ENCODE measurements at regions not wholly inside any gene's neighbourhood (a gene's known extent, or its start where the extent isn't known, plus 50 kb on each side); places are given as distances from the start of the nearest gene placed in this dataset.

DNA sequence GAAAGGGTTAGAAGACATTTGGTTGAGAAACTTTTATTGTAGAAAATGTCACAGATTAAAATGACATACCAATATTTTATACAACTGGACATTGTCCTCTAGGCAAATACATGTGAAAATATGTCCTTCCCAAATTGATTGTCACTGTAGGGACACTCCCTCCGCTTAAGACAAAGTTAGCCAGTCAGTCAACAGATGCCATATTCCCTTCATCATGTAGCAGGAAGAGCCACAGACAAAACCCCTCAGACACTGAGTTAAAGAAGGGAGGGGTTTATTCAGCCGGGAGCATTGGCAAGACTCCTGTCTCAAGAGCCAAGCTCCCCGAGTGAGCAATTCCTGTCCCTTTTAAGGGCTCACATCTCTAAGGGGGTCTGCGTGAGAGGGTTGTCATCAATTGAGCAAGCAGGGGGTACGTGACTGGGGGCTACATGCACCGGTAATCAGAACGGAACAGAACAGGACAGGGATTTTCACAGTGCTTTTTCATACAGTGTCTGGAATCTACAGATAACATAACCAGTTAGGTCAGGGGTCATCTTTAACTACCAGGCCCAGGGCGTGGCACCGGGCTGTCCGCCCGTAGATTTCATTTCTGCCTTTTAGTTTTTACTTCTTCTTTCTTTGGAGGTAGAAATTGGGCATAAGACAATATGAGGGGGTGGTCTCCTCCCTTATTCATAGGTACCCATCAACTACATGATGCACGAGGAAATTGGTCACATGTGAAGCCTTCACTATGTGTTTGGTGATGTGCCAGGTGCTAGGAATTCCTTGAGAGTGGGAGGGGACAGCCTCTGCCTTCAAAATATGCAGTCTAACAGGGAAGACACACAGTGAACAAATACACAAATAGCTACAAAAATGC lies 155.7 kb upstream of the CDYL start:
- no peak for DNase-seq (ENCODE audit: low read depth in 4 of 4, low spot score in 3 of 4)

DNA sequence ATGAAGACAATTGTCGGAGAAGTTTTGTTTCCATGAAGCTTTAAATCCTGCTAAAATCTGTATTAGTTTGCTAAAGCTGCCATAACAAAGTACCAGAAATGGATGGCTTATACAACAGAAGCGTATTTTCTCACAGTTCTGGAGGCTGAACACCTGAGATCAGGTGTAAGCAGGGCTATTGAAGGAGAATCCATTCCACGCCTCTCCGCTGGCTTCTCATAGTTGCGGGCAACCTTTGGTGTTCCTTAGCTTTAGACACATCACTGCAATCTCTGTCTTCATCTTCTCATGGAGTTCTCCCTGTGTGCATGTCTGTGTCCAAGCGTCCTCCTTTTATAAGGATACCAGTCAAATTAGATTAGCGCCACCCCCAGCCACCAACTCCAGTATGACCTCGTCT lies 159.9 kb upstream of the CDYL start:
- no peak for DNase-seq (ENCODE audit: low read depth in 4 of 4, low spot score in 3 of 4)

DNA sequence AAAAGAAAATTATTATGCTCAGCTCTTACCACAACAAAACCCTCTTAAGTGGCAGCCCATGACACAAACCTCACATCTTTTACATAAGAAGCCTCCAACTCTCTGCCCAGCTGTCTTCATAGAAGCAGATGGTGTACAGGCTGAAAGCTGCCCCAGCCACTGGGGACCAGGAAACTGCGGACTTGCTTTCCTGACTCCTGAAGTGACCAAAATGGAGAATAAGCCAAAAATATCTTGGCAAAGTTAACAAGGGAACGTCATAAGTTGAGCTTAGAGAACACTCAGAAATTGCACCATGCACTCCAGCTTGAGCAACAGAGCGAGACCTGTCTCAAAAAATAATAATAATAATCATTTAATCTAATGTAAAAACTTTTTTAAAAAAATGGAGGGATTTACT lies 160.3 kb upstream of the CDYL start:
- DNase-seq (ENCODE audit: low read depth in 4 of 4, low spot score in 3 of 4), result no peak

DNA sequence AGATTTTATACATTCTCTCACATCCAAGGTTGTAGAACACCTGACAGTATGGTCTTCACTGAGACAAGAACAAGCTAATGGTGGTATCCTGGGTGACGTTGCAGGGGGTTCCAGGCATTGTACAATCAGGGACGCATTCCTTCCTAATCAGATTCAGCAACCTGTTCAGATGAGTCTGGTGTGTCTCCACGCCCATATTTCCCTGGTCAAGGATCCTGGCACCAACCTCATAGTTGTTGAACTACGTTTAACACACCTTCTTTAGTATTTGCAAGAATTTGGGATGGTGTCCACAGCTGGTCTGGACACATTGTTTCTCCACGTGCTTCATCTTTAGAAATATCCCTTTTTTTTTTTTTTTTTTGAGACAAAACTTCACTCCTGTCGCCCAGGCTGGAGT lies 161.0 kb upstream of the CDYL start:
- no peak for DNase-seq (ENCODE audit: low read depth in 4 of 4, low spot score in 3 of 4)

DNA sequence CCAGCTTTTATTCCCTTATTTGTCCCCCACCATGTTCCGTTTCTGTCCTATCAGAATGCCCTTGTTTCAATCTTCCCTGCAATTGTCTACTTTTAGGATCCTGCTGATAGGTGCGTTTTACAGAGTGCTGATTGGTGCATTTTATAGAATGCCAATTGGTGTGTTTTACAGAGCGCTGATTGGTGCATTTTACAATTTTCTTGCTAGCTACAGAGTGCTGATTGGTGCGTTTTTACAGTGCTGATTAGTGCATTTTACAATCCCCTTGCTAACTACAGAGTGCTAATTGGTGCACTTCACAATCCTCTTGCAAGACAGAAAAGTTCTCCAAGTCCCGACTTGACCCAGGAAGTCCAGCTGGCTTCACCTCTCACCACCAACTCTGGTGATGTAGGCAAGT lies 161.6 kb upstream of the CDYL start:
- no peak for DNase-seq (ENCODE audit: low read depth in 4 of 4, low spot score in 3 of 4)

DNA sequence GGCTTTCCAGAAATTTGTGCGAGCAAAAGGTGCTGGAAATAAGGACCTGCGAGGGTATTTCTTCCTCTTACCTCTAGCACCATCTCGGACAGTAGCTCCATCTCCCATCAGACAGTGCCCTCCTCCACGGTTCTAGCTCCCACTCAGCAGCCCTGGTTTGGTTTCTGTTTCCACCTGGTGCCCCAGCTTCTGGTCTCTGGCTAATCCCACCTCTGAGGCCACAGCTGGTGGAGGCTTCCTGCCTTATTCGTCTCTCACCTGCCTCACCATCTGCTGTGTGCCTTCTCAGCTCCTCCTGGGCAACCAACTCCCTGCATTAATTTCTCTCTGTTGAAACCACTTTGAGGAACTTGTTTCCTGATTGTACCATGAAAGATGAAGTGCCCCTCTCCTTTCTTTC lies 162.4 kb upstream of the CDYL start:
- no peak for DNase-seq (ENCODE audit: low read depth in 4 of 4, low spot score in 3 of 4)

DNA sequence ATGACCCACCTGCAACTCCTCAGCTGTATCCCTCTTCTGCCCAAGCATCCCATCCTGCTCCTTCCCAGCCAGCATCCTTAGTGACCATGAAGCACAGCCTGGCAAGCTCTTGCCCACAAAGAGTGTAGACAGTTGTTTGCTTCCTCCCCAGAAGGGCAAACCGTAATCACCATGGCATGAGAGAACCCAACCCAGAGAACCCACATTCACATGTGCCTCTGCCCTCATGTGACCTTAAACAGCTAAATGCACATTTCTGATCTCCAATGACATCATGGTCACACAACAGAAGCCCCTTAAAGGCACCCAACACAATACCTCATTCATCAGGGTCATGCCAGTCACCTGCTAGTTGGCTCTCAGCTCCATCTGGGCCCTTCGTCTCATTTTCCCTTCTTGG lies 162.8 kb upstream of the CDYL start:
- no peak for DNase-seq (ENCODE audit: low read depth in 4 of 4, low spot score in 3 of 4)

DNA sequence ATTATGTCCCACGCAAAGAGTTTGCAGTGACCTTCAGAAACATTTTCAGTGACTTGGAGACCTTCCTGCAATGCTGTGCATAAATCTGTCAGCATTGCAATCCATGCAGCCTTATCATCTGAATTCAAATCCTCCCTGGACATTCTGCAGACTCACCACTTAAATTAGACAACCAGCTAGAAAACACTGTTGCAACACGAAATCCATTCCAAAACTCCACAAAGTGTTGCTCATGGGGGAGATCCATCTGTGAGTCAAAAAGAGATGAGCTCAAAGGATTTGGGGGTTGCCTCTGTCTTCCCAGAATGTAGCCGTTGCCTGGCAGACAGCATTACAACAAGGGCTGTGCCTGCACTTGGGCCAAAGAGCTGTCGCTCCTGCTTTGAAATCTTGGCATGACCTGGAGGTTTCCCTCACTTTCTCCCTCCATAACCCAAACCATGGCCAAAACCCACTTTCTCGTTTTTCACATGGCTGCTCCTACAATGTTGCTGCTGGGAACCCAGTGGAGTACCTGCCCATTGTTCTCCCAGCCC lies 163.5 kb upstream of the CDYL start:
- no peak for DNase-seq (ENCODE audit: low read depth in 4 of 4, low spot score in 3 of 4)

DNA sequence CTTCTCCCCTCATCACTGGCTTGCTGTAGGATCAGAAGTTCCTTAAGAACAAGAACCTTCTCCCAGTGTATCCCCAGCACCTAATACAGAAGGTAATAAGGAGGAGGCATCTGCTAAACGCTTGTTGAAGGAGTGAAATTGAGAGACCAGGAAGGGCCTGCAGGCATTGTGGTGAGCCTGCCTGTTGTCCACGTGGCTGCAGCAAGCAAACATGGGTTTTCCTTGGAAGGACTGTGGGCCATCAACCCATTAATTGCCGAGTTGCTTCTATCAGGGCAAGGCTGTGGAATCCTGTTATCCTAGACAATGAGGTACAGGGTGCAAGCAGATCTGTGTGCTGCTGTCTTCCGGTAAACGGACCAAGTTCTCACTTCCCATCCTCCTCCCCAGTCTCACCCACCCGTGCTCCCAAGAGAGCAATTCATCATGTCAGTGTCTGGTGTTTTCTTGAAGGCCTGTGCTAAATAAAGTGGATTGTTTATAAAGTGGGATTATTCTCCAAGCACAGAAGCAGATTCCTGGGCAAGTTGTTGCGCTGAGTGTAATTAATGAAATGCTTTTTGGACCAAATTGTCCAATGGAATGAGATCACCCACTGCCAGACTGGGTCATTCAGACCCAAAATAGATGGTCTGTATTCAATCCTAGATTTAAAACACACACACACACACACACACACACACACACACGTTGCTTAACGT lies 164.6 kb upstream of the CDYL start:
- DNase-seq (ENCODE audit: low read depth in 4 of 4, low spot score in 3 of 4), result no peak

DNA sequence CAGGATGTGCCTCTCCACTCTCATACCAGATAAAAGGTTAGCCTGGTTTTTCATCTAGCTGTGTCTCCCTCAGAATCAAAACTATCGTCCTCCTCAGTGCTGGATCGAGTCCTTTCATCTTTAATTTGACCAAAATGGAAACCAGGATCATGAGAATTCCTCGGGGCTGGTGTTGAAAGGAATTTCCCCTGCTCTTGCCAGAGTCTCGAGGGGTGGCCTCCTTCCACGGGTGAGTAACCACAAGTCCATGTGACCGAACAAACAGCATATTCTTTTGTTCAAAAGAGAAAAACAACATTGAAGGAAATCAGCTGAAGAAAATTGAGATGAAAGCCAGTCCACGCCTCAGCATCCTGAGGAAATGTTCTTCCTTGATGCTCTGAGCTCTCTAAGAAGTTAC lies 165.9 kb upstream of the CDYL start:
- DNase-seq (ENCODE audit: low read depth in 4 of 4, low spot score in 3 of 4), result no peak

DNA sequence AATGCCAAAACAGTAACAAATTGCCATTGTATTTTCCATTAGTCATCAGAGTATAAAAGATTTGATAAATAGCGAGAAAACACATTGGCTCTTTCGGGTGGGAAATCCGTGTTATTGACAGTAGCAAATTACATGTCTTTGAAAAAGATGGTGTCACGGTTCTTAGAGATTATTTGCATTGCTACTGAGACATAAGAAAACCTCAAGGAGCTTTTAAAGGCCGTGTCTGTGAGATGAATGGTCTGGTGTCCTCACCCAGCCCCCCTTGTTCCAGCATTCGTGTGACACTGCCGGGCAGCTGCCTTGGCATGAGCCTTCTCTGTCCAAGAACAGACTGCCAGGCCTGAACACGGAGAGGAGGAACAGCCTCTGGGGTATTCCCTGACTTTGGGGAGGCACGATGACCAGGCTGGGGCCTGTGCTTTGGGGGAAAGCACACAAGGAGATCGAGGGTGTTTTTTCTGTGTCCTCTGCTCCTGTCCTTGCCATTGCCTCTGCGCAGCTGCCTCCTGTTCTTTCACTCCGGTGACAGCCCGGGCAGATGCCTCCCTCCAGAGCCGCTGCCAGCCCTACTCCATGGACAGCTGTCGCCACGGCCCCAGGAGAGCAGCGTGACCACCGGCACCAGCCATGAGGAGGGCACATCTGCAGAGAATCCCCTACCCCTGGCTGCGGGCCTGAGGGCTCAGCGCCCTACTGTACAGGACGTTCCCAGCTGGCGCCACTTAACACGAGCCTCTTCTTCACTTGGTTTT lies 167.7 kb upstream of the CDYL start:
- no peak for DNase-seq (ENCODE audit: low read depth in 4 of 4, low spot score in 3 of 4)

DNA sequence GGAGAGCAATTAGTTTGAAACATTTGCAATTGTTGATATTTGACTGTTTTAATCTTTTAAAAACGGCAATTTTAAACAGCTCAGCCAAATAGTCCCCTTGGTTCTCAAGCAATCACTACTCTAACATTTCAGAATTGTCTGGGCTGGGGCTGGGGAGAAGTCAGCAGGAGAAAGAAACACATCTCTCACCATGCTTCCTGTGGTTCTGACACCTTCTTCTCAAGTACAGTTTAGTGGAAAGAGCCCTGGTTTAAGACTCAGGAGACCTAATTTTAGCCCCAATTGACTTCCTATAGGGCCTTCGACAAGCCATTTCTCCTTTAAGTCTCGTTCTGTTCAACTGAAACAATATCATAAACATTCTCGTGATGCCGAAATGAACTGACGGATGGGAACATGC lies 168.4 kb upstream of the CDYL start:
- no peak for DNase-seq (ENCODE audit: low read depth in 4 of 4, low spot score in 3 of 4)

DNA sequence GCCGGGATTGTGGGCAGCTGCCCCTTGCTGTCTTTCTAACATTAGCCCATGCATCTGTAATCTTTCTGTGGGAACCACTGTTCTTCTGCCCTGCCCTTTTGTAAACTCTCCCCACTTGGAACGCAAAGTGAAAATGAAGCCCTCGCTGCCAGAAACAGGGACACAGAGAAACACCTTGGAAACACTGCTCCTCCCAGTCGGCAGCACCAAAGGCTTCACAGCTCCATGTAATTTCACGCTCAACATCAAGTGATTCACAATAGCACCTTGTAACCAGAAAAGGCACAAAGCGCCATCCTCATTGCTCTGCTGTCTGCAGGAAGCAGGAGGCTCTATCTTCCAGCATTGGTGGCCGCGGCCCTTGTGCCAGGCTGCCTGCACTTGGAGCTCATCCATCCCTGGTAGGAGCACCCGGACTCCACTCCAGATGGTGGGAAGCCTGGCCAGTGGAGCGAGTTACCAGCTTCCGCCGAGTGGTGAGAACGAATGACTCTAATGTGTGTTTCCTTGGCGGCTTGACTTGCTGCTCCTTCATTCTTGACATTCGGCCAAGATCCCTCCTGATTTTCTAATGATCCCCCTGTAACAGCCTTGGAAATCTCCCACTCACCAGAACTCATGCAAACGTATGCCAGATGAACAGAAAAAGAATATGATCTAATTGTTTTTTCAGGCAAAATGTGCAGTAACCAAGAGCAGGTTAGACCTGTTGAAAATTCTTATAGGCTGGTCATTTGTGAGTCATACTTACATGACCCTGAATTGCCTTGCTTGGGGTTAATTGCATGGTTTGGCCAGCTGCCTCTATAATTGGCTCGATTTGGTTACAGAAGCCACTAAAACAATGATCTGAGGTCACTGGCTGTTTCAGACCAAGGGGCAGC lies 169.1 kb upstream of the CDYL start:
- peak in 1 of 4 donors; percentile 14 for DNase-seq (ENCODE audit: low read depth in 4 of 4, low spot score in 3 of 4)

DNA sequence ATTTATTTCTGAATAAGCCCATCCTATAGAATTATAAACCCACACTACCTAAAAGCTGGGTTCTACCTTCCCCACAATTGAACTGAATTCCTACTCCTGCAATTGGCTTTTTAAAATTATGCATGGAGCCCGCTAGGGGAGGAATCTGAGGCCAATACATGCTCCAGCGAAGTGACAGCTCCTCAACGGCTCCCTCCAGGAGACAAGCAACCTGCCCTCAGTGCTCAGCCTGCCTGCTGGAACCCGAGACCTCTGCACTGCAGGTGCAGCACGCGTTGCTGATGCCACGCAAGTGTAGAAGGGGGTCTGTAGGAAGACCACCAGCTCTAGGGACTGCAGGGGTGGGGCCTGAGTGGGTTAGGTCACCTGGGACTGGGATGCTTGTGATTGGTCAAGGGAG lies 170.2 kb upstream of the CDYL start:
- DNase-seq (ENCODE audit: low read depth in 4 of 4, low spot score in 3 of 4), result no peak

DNA sequence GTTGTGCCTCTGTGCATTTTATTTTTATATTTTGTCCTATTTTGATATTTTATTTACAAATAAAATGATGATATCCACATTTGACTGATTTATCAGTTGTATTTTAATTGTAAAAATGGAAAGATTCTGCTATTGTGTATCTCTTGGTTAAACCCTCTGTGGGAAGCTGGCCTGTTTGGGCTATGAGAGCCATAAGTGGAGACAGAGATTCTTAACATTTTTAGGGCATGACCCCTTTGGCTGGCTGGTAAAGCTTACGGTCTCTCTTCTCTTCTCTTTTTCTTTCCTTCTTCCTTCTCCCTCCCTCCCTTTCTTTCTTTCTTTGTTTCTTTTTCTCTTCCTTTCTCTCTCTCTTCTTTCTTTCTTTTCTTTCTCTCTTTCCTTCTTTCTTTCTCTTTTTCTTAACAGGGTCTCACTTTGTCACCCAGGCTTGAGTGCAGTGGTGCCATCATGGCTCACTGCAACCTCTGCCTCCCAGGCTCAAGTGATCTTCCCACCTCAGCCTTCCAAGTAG lies 172.3 kb upstream of the CDYL start:
- DNase-seq (ENCODE audit: low read depth in 4 of 4, low spot score in 3 of 4), result no peak

DNA sequence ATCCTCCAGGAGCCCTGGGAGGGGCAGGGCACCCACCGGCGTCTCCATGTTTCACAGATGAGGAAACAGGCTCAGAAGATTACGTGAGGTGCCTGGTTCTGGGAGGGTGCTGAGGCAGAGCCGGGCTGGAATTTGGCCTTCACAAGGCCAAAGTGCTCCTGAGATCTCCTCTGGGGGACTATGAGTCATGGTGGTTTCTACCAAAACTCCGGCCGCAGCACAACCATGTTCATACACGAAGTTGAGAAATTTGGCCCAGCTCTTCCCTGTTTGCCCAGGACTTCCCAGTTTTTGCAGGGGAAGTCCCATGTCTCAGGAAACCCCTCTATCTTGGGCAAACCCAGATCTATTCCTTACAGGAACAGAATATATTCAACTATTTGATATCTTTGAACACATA lies 172.9 kb upstream of the CDYL start:
- DNase-seq (ENCODE audit: low read depth in 4 of 4, low spot score in 3 of 4), result no peak

DNA sequence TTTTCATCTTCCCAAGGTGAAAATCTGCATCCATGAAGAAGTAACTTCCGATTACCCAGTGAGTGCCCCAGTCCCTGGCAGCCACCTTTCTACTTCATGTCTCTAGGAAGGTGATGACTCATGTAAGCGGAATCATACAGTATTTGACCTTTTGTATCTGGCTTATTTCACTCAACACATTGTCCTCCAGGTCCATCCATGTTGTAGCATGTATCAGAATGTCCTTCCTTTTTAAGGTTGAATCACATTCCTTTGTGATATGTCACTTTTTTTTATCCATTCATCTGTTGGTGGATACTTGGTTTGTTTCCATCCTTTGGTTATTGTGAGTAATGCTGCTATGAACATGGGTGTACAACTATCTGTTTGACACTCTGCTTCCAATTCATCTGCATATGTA lies 176.3 kb upstream of the CDYL start:
- no peak for DNase-seq (ENCODE audit: low read depth in 4 of 4, low spot score in 3 of 4)

DNA sequence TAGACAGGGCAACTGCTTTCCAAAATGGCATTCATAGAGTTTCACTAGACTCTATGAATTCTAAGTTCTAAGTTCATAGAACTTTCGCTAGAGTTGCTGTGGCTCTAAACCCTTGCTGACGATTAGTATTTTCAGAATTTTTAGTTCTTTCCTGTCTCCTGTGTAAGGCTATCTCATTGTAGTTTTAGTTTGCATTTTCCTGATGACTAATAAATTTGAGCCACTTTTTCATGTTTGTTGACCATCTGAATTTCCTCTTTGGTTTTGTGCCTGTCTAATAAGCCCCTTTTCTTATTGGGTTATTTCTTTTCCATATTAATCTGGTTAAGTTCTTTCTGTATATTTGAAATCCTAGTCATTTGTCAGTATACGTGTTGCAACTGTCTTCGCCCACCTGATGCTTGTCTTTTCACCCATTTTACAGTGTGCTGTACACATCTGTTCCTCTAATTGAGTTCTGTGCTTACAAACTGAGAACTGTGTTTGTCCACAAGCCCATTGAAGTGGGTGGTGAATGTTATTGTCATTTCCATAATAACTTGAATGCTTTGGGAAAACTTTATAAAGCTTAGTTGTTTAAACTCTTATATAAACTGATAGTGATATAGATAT lies 177.7 kb upstream of the CDYL start:
- no peak for DNase-seq (ENCODE audit: low read depth in 4 of 4, low spot score in 3 of 4)

DNA sequence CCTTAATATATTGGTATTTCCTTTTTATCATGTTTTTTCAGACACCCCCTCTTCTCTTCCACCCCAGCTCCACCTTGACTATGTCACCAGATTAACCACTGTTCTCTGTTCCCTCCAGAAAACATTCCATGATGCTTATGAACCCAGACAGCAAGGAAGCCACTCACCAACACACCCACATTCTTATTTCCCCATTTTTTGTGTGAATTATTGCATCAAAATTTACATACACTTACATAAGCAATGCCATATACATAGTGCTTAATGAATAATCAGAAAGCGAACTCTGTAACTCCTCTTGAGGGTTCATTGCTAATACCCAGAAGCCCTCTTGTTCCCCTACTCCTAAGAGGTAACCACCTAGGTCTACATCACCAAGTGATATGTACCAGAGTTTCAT lies 182.3 kb upstream of the CDYL start:
- no peak for DNase-seq (ENCODE audit: low read depth in 4 of 4, low spot score in 3 of 4)

DNA sequence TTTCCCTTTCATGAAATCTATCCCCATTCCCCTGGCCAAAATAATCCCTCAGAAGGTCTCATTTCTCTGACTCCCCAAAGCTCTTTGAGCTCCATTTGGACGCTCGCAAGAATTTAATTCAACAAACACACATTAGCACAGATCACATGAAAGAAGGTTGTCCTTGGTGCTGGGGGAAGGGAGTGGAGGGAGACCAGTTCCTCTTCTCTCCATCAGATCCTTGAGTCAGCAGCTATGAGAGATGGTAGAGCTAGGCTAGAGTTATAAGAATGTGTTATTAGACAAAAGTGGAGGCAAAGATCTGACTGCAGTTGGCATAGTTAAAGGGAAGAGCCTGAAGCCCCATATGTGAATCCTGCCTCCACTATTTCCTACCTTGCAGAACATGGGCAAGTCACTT lies 184.2 kb upstream of the CDYL start:
- no peak for DNase-seq (ENCODE audit: low read depth in 4 of 4, low spot score in 3 of 4)
